ENCODE measurements at regions not wholly inside any gene's neighbourhood (a gene's known extent, or its start where the extent isn't known, plus 50 kb on each side); places are given as distances from the start of the nearest gene placed in this dataset.

GRCh38 chr18:56545464-56545863 is 92.9 kb downstream of the TXNL1 start:
- DNase-seq (ENCODE audit: low spot score): no peak

- no peak for DNase-seq (ENCODE audit: low spot score)
These were observed 95.9 kb downstream of the TXNL1 start for GRCh38 chr18:56542476-56542875.

- DNase-seq (ENCODE audit: low spot score): peak; percentile 57
These were observed 96.6 kb downstream of the TXNL1 start for GRCh38 chr18:56541793-56542192.

- DNase-seq (ENCODE audit: low spot score): no peak
These were observed 97.1 kb downstream of the TXNL1 start for GRCh38 chr18:56541340-56541739.

DNA sequence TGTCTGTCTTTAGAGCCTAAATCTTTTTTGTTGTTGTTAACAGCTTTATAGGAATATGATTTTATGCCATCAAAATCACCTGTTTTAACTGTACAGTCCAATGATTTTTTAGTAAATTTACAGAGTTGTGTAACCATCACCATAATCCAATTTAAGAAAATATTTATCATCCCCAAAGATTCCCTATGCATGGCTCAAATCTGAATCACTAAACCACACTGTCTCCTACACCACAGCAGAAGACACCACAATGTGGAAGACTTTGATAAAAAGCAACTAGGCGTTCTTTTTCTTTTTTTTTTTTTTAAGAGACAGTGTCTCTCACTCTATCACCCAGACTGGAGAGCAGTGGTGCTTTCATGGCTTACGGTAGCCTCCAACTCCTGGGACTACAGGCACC is 99.6 kb downstream of the TXNL1 start:
- DNase-seq (ENCODE audit: low spot score): no peak

GRCh38 chr18:56532176-56532840 is 106.1 kb downstream of the TXNL1 start:
- DNase-seq (ENCODE audit: low spot score): no peak

DNA sequence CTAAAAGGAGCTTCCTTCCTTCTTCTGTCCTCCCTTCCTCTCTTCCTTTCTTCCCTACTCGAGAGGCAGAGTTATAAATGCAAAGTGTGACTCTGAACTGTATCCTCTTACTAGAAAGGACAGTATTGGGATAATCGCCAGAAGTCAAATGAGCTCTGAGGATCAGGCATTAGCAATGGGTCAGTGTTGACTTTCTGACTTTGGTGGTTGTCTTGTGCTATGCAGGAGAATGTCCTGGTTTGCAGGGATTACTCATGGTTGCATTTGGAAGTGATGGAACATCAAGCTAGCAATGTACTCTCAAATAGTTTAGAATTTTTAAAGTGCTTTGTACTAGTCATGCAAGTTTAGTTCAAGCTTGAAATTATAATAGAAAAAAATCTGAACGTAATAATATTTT is 115.6 kb downstream of the TXNL1 start:
- no peak for DNase-seq (ENCODE audit: low spot score)

DNA sequence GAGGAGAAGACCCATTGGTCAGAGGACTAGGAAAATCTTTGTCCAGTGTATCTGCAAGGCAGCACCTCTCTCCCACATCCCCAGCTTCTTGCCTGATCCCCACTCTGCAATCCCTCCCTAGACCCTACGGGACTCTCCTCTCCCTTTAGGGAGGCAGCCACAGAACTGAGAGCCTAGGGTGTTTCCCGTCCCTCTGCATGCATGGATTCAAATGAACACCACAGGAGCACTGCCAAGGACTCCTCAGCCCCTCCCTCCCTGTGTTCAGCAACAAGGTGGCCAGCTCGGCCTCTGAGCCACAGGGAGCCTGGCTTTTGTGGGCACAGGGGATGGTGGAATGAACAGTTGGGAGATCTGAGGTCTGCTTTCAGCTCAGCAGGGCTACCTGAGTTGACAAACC is 117.1 kb downstream of the TXNL1 start:
- no peak for DNase-seq (ENCODE audit: low spot score)

- DNase-seq (ENCODE audit: low spot score): no peak
These were observed 120.6 kb downstream of the TXNL1 start for GRCh38 chr18:56517761-56518160.

DNA sequence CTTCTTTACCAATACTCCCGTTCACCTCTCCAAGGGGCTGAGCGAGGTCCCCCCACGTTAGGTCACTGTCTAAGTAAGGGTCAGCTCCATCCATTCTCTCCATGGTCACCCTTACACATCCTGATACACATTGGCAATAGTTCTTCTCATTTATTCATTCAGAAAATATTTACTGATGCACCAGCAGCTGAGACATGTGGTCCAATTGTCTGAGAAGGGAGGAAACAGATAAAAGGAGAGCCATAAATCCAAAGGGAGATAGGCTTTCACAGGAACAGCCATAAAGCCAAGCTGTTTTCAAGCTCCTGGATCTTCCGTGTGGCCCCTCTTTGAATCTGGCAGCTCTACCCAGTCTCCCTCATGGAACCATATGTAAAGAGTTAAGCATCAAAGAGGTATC is 121.2 kb downstream of the TXNL1 start:
- DNase-seq (ENCODE audit: low spot score): no peak

DNA sequence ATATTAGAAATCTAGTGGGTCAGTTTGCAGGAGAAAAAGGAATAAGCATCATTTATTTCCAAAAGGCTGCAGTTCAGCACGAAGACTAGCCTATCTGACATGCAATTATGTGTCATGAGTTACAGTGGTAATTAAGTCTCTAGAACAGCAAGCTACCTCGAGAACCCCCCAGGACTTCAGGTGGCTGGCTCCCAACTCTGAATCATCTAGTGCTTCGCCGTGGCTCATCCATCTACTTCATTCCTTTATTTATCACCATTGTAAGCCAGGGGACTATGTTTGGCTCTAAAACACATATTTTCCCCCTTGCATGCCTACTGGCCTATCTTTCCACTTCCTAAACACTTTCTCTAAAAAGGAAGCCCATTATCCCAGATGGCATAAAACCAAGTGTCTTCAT is 121.6 kb downstream of the TXNL1 start:
- no peak for DNase-seq (ENCODE audit: low spot score)

- no peak for DNase-seq (ENCODE audit: low spot score)
These were observed 122.9 kb downstream of the TXNL1 start for GRCh38 chr18:56515522-56515921.

DNA sequence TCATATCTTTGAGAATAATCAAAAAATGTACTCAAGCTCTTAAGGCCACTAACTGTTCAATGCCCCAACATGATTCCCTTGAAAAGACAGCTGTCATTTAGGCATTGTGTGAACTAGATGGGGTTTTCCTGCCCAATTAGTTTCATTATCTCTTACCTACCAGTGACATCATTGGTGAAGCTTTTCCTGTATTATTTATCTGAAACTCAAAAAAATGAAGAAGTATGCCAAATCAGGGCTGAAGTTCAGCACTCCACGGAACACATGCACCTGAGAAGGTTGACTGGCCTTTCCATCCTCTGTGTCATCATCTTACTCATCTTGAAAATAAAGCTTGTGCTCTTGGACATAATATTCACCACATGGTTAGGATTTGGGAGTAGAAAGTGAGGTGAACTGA is 126.4 kb downstream of the TXNL1 start:
- DNase-seq (ENCODE audit: low spot score): no peak

- DNase-seq (ENCODE audit: low spot score): no peak
These were observed 128.3 kb downstream of the TXNL1 start for GRCh38 chr18:56510108-56510507.

DNA sequence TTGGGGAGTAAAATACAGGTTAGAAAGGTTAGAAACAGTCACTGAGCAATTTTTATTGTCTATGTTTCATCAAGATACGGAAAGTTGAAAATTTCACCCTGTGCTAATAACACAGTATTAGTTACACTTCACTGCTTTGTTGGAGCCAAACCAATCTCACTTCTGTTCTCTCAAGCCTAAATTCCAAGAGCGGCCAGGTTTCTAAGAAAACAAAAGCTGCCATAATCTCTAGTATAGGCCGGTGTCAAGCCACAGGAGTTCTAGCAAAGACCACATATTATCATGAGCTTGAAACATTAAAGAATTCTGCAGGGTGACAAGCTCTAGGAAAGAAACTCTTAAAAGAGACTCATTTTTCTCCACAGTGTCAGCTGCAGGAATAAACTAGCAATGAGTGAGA is 128.7 kb downstream of the TXNL1 start:
- DNase-seq (ENCODE audit: low spot score): no peak

GRCh38 chr18:56508370-56509036 is 129.9 kb downstream of the TXNL1 start:
- no peak for DNase-seq (ENCODE audit: low spot score)

DNA sequence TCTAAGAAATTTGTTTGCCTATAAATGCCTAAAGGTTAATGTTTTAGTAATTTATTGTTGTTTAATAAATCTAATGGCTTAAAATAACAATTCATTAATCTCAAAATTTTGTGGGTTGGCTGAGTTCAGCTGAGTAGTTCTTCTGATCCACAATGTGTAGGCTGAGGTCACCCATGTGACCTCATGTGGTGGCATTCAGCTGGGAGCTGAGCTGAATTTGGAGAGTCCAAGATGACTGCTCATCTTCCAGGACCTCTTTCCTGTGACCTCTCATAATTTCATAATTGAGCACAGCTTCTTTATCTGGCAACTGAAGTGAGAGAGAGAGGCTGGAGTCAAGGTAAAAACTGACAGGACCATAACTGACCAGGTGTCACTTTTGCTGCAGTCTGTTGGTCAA is 132.4 kb downstream of the TXNL1 start:
- no peak for DNase-seq (ENCODE audit: low spot score)

- no peak for DNase-seq (ENCODE audit: low spot score)
These were observed 133.1 kb downstream of the TXNL1 start for GRCh38 chr18:56505293-56505692.

DNA sequence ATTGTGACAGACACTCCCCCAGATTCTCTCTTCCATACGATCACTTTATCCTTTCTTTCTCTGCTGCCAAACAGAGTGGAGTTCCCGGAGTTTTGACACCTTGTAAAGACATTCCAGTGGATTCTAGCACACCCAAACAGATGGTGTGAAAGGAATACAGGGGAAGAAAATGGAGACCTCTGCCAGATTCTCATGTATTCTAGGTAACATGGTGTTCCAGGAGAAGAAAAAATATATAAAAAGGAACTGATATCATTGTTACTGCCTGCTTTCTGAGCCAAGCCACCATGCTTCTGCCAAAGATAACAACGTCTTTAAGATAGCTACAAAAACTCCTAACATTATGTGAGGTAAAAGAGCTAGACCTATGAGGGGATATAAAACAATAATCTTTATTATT is 136.5 kb downstream of the TXNL1 start:
- DNase-seq (ENCODE audit: low spot score): no peak

DNA sequence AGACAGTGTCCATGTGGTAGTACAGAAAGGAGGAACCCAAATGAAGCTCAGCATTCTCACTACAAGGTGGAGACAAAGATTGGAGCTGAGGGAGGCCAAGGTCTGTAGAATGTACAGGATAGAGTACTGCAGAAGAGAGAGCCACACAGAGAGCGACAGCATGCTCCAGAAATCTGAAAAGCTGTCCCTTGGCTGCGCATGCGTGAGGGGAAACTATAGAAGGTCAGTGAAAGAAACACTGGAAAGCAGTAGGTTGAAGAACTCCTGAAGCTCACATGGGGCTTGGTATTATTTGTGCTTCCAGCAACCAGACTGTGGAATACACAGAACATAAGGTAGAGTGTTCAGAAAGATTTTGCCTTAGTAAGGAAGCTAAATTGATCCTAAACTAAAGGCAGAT is 142.5 kb downstream of the TXNL1 start:
- DNase-seq (ENCODE audit: low spot score): no peak

DNA sequence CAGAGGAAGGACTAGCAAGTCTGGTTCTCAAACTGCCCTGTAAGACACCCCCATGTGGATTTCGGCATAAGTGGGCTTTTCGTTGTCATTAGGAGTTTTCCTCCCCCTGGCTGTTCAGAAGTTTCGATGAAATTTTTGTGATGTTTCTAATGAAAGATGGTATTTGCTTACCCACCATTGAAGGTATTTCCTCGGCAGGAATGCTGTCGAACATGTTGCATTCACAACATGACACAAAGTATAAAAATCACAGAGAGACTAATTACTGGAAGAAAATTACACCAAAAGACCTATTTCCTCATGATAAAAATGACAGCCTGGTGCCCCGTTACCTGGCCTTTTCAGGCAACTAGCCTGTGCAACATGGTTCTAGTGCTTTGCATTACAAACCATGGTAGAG is 144.9 kb downstream of the TXNL1 start:
- no peak for DNase-seq (ENCODE audit: low spot score)

GRCh38 chr18:56492136-56492535 is 146.3 kb downstream of the TXNL1 start:
- no peak for DNase-seq (ENCODE audit: low spot score)

GRCh38 chr18:56490942-56491341 is 147.4 kb downstream of the TXNL1 start:
- no peak for DNase-seq (ENCODE audit: low spot score)

- no peak for DNase-seq (ENCODE audit: low spot score)
These were observed 148.5 kb downstream of the TXNL1 start for GRCh38 chr18:56489893-56490292.
